IPS DF 4.7 (cell line): ENCODE measurements at regions not wholly inside any gene's neighbourhood (a gene's known extent, or its start where the extent isn't known, plus 50 kb on each side); places are given as distances from the start of the nearest gene placed in this dataset.
A peak's percentile ranks its signal among the peaks of the same experiment; 100 is the strongest.
"Not testable (repeated sequence)": the region's sequence is repeated elsewhere in the genome, so short reads cannot be mapped to it uniquely, and the experiment has no call there.

Source experiments
- DNase-seq: peaks from one replicate; pipeline ENCODE4 v3.0.0-alpha.2; 2013; ENCODE audit warnings: low spot score; ENCODE audit errors: extremely low read depth

DNA sequence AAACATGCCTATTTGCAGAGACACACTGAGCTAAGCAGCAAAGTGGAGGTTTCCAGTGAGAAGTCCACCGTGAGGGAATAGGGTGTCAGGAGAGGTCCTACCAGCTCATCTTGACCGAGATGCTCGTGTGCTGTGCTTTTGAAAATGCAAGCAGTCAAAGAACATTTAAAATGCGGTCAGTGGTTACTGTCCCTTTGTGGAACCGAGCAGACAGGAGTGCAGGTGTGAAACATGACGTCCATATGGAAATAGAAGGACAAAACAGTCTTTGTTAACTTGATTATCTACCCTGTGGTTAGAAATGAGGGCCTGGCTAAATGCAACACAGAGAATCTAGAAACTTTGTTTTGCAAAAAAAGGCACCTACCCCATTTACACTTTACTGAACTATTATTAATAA lies 473.3 kb downstream of the SPATA31A6 start:
- DNase-seq: not testable (repeated sequence)

DNA sequence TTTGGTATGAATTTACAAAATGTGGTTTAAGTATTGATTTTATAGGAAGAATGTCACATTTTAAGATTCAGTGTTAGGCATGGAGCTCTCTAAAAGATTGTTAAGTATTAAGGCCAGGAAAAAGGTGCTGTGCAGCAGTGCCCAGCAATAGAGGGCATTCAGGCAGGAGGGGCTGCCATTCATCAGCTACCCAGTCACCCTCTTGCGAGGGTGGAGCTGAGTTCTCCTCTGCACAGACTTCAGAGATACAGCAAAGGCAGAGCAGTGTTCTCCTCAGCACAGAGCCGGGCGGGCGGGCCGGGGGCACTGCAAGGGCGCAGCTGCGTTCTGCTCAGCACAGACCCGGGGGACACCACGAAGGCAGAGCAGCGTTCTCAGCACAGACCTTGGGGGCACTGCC lies 474.0 kb downstream of the SPATA31A6 start:
- not testable (repeated sequence) for DNase-seq

GRCh38 chr9:42697146-42697545 lies 513.7 kb downstream of the SPATA31A6 start:
- DNase-seq: not testable (repeated sequence)

DNA sequence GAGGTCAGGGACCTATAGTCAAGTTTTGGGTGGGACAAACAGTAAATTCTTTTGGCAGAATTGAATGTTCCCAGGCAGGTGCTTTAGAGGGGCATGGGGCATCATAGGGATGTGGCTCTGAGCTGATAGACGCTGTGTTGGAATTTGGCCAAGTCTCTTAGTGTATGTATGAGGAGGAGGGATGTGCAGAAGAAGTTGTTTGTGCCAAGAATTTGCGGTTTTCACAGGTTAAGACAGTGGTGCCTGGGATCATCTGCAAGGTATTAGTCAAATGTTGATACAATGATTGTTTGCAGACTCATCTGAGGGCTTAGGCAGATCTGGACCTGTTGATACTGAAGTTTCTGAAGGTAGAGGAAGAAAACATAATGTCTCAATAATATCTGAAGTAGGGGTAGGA lies 519.4 kb downstream of the SPATA31A6 start:
- DNase-seq: not testable (repeated sequence)

- not testable (repeated sequence) for DNase-seq
Measured at GRCh38 chr9:42724841-42725835, 541.7 kb downstream of the SPATA31A6 start.

DNA sequence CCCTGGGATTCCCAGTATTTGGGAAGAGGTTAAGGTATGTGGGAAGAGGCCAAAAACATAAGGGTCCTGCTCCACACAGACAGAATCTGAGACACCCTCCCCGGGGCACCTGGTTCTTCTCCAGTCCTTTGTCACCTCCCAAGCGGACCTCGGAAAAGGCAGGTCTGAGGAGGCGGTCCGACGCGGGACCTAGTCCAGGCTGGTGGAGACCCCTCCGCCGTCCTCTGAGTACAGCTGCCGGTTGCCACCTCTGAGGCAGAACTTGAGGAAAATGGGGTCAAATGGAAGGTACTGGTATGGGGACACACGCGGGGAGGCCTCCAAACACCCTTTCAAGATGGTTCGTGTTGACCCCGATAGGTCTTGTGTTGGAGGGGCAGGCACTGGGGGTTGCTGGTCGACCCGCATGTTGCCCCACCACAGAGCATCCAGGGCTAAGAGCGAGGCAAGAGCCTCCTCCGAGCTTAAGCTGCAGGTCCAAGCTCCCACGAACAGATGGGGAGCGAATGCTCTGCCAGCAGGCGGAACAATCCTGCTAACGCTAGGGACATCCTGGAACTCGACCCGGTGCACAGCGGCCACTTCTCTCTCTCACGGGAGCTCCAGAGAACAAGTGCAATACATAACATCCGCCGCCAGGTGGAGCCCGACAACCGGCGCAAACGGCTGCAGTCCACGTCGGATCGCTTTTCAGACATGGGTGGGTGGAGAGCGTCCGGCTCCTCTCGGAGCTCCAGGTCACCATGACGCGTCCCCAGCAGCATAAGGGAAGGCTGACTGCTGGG lies 559.8 kb downstream of the SPATA31A6 start:
- DNase-seq: peak; percentile 46

DNA sequence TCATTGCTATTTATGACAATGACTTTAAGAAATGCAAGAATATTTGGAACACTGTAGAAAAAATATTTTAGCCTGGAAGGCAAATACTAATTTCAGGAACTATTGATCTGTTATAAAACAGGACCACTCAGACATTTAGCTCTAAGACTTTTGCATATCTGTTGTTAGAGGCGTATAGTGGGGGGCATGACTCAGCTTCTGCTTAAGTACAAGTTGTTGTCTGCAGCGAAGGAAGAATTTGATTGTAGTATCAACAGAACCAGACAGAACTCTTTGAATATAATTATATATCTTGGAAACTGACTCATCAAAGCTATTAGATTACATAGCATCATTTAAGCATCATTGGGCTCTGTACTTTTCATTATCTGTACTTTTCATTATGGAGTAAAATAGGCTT lies 573.8 kb downstream of the SPATA31A6 start:
- DNase-seq: not testable (repeated sequence)

- DNase-seq: not testable (repeated sequence)
Measured at GRCh38 chr9:42759320-42759719, 575.9 kb downstream of the SPATA31A6 start.

DNA sequence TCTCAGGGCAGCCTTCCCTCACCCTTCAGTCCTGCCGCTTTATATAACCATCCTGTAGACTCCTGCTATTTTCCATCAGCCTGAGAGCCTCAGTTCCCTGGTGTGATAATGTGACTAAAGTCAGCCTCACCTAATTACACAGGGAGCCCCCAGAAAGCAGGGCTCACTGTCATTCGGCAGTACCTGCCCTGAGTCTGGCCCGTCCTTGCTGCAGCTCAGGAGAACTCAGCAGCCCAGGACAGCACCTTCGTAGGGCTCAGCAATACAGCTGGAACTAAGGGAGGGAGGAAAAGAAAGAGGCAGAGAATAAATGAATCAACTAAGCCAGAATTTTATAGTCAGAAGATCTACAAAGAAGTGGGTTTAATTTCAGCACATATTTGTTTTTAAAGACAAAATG lies 598.7 kb downstream of the SPATA31A6 start:
- not testable (repeated sequence) for DNase-seq

- DNase-seq: not testable (repeated sequence)
Measured at GRCh38 chr9:42792725-42793124, 609.3 kb downstream of the SPATA31A6 start.

- DNase-seq: not testable (repeated sequence)
Measured at GRCh38 chr9:42798571-42798970, 615.1 kb downstream of the SPATA31A6 start.

GRCh38 chr9:42802716-42803115 lies 619.3 kb downstream of the SPATA31A6 start:
- not testable (repeated sequence) for DNase-seq

- DNase-seq: not testable (repeated sequence)
Measured at GRCh38 chr9:42806674-42807073, 623.2 kb downstream of the SPATA31A6 start.

DNA sequence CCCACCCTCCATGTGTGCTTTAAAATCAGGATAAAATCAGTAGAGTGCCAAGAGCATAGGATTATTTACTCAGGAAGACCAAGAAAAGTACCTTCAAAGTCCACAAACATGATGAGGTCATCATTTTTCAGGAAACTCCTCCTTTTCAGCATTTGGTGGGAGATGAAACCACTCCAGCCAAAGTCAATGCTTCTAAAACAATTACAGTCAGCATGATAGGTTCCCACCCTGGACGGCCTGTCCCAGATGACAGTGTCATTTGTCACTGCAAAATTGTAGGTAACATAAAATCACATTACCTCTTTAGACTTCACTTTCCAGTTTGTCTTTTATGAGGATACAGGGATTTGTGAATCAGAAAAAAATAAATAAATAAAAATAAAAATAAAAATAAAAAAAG lies 638.0 kb downstream of the SPATA31A6 start:
- not testable (repeated sequence) for DNase-seq

DNA sequence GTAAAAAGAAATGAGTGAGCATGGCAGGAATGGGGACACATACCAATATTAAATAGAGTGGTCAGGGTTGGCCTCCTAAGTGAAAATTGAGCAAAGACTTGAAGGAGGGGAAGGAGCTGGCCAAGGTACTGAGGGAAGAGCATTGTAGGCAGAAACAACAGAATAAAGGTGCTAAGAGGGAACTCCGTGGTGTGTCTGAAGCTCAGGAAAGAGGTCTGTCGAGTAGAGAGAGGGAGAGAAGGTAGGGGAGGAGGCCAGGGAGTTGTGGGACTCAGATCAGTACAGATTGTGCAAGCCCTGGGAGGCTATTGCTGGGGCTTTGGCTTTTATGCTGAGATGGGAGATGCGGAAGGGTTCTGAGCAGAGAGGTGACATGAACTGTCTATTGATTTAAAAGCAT lies 664.7 kb downstream of the SPATA31A6 start:
- DNase-seq: not testable (repeated sequence)

GRCh38 chr9:42850896-42851693 lies 667.6 kb downstream of the SPATA31A6 start:
- DNase-seq: not testable (repeated sequence)

GRCh38 chr9:42851701-42852100 lies 668.2 kb downstream of the SPATA31A6 start:
- DNase-seq: not testable (repeated sequence)

GRCh38 chr9:42852133-42852930 lies 668.9 kb downstream of the SPATA31A6 start:
- DNase-seq: not testable (repeated sequence)

DNA sequence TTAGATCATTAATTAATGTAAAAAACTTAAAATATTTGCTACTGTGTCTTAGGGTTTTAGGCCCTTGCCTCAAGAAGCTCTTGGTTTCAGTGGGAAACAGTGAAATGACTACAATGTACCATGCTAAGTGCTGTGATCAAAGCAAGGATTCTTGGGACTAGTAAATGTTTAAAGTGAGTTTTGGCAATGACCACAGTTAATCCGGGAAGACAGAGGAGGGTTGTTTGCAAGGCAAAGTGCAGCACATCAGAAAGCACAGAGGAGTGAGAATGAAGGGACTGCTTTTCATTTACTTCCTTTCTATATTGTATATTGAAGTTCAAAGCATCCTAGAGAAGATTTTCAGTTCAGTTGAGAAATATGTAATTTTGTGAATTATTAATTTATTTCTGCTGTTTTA lies 676.7 kb downstream of the SPATA31A6 start:
- DNase-seq: not testable (repeated sequence)

DNA sequence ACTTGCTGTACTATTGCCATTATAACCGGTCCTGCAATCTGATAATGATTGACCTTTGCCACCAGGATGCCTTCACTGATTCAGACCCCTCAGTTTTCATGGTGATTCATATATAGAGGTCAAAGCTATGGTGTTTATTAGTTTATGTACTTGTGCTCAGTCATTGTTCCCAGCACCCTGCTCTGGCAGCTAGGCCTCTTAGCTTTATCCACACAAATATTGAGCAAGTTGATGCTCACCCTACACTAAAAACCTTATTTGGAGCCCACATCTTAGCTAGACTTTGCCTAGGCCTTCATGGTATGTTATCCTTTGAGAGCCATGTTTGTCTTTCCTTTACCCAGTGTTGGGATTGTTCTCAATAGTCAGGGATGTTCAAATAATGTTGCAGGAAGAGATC lies 679.0 kb downstream of the SPATA31A6 start:
- not testable (repeated sequence) for DNase-seq
